ENCODE measurements at regions not wholly inside any gene's neighbourhood (a gene's known extent, or its start where the extent isn't known, plus 50 kb on each side); places are given as distances from the start of the nearest gene placed in this dataset.

DNA sequence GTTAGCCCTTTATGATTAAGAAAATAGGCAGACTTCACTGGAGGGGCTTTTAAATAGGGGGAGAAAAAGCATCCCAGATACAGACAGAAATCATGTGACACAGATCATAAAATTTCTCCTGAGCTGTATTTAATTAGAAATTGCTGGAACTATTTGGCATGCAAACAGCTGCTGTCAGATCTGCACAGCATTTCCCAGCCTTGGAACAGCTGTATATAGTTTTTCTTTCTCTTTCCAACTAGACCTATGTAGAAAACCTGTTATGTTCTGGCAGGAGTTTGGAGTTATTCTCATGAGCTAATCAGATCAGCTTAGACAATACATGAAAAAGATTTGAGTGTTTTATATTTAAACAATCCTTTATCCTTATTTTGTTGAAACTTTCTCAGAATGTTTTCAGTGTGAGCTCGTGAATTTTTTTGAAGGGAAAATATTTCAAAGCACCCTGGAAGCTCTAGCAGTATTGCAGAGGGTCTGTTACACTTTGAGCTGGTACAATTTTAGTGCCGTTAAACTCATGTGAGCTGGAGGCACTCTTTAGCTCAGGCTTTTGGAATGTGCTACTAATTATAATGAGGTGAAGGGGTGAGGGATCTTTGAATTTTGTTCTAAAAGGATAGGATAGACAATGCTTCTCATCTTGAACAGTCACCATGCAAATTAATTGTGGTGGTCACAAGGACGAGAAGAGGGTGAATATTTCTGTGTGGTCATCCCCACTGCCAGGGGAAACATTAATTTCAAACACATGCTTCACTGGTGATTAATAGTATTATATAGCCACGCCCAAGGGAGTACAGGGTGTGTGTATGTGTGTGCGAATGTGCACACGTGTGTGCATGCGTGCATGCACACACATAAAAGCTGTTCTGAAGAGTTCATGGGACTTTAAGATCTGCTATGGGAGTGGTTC, 239.4 kb upstream of the FBXL7 start:
- no peak for TF ChIP-seq CTCF (IDR thresholded peaks at IDR 0.05; ENCODE audit: control extremely low read depth, extremely low read depth, low read depth, missing control alignments)
- ChIA-PET POLR2A (no interaction called here), CTCF (interaction anchor here (1.0 to 2.5 kb wide), 3 partner anchors 19 to 26 kb away, joined by 3 to 8 read pairs (median 4); no protein-coding TSS in a partner anchor)
- no peak for DNase-seq (ENCODE audit: extremely low spot score)

GRCh38 chr5:15256485-15256884, 243.5 kb upstream of the FBXL7 start:
- CTCF ChIA-PET, result no interaction called here
- DNase-seq (ENCODE audit: extremely low spot score), result no peak
- POLR2A ChIA-PET, result no interaction called here
- TF ChIP-seq CTCF (IDR thresholded peaks at IDR 0.05; ENCODE audit: control extremely low read depth, extremely low read depth, low read depth, missing control alignments), result no peak

DNA sequence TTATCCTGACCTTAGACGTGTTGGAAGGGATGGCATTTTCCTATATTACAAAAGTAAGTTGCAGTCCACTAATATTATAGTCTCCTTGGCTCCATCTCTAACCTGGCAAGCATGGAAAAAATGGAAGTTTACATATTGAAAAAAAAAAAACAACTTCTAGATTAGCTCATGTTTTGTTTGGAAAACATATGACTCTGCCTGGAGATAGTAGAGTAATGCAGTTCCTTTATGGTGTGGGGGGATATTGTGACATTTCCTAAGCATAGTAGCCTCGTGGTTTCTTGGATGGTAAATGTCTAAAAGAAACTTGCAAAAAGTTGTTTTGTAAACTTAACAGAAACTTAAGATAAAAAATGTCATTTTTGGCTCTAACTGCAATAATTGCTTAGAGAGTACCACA, 244.4 kb upstream of the FBXL7 start:
- DNase-seq (ENCODE audit: extremely low spot score), result no peak
- TF ChIP-seq CTCF (IDR thresholded peaks at IDR 0.05; ENCODE audit: control extremely low read depth, extremely low read depth, low read depth, missing control alignments), result no peak
- ChIA-PET POLR2A (no interaction called here), CTCF (interaction anchor here (1.8 kb wide), 1 partner anchor 19 kb away, joined by 5 read pairs; no protein-coding TSS in a partner anchor)

DNA sequence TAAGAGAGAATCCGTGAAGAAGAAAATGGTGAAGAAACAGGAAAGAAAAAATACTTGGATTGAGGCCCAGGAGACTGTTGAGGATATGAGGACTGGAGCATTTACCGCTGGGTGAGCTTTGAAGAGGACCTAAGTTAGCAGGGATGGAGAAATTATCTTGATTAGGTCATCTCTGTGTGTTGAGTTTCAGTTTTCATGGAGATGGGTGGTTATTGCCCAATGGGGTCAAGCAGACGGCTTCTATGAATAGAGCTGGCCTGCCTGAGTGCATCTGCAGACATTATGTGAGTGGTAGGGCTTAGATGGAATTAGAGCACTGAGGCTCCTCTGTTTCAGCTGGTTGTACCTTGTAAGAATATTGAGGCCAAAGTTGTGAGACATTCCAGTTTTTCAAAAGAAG, 245.4 kb upstream of the FBXL7 start:
- POLR2A ChIA-PET, result no interaction called here
- DNase-seq (ENCODE audit: extremely low spot score), result no peak
- no peak for TF ChIP-seq CTCF (IDR thresholded peaks at IDR 0.05; ENCODE audit: control extremely low read depth, extremely low read depth, low read depth, missing control alignments)
- CTCF ChIA-PET, result interaction anchor here (1.7 to 1.8 kb wide), 2 partner anchors 13 to 18 kb away, joined by 4 to 5 read pairs; no protein-coding TSS in a partner anchor

DNA sequence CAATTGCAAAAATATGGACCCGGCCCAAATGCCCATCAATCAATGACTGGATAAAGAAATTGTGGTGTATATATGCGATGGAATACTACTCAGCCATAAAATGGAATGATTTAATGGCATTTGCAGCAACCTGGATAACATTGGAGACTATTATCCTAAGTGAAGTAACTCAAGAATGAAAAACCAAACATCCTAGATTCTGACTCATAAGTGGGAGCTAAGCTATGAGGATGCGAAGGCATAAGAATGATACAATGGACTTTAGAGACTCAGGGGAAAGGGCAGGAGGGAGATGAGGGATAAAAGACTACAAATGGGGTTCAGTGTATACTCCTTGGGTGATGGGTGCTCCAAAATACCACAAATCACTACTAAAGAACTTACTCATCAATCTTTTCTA, 247.6 kb upstream of the FBXL7 start:
- no peak for TF ChIP-seq CTCF (IDR thresholded peaks at IDR 0.05; ENCODE audit: control extremely low read depth, extremely low read depth, low read depth, missing control alignments)
- CTCF ChIA-PET, result no interaction called here
- POLR2A ChIA-PET, result no interaction called here
- DNase-seq (ENCODE audit: extremely low spot score), result no peak

GRCh38 chr5:15249152-15249551, 250.8 kb upstream of the FBXL7 start:
- no peak for DNase-seq (ENCODE audit: extremely low spot score)
- TF ChIP-seq CTCF (IDR thresholded peaks at IDR 0.05; ENCODE audit: control extremely low read depth, extremely low read depth, low read depth, missing control alignments), result no peak
- ChIA-PET POLR2A (no interaction called here), CTCF (no interaction called here)

Measured in GM10248 (cell line).